Stimulated activated CD4-positive, alpha-beta T cell treated with anti-CD3 and anti-CD28 coated beads, Interleukin-12 subunit alpha, Interleukin-12 subunit beta, amount 100 ng/mL, for 4 hours (primary cell): ENCODE measurements at regions not wholly inside any gene's neighbourhood (a gene's known extent, or its start where the extent isn't known, plus 50 kb on each side); places are given as distances from the start of the nearest gene placed in this dataset.

Source experiments
- DNase-seq: peaks from one replicate; pipeline ENCODE4 v3.0.0-alpha.2; 2020

- no peak for DNase-seq
Observed at GRCh38 chr7:41786944-41787343, 84.1 kb upstream of the INHBA start.

GRCh38 chr7:41786404-41786803 lies 83.5 kb upstream of the INHBA start:
- DNase-seq = no peak

GRCh38 chr7:41785840-41786239 lies 83.0 kb upstream of the INHBA start:
- no peak for DNase-seq

- no peak for DNase-seq
Observed at GRCh38 chr7:41785265-41785664, 82.4 kb upstream of the INHBA start.

GRCh38 chr7:41779918-41780317 lies 77.0 kb upstream of the INHBA start:
- DNase-seq = no peak

GRCh38 chr7:41777894-41778596 lies 75.2 kb upstream of the INHBA start:
- DNase-seq = no peak

GRCh38 chr7:41774966-41775365 lies 72.1 kb upstream of the INHBA start:
- no peak for DNase-seq

GRCh38 chr7:41773756-41774155 lies 70.9 kb upstream of the INHBA start:
- no peak for DNase-seq

- no peak for DNase-seq
Observed at GRCh38 chr7:41771717-41772116, 68.8 kb upstream of the INHBA start.

- no peak for DNase-seq
Observed at GRCh38 chr7:41769162-41769561, 66.3 kb upstream of the INHBA start.

GRCh38 chr7:41763626-41764025 lies 60.7 kb upstream of the INHBA start:
- no peak for DNase-seq

GRCh38 chr7:41762641-41763040 lies 59.8 kb upstream of the INHBA start:
- no peak for DNase-seq

GRCh38 chr7:41760293-41760692 lies 57.4 kb upstream of the INHBA start:
- no peak for DNase-seq

- no peak for DNase-seq
Observed at GRCh38 chr7:41758321-41758720, 55.4 kb upstream of the INHBA start.

GRCh38 chr7:41756650-41757182 lies 53.8 kb upstream of the INHBA start:
- DNase-seq = no peak

GRCh38 chr7:41755096-41755495 lies 52.2 kb upstream of the INHBA start:
- DNase-seq = no peak

GRCh38 chr7:41754046-41754445 lies 51.2 kb upstream of the INHBA start:
- no peak for DNase-seq
